ENCODE measurements at regions not wholly inside any gene's neighbourhood (a gene's known extent, or its start where the extent isn't known, plus 50 kb on each side); places are given as distances from the start of the nearest gene placed in this dataset.

DNA sequence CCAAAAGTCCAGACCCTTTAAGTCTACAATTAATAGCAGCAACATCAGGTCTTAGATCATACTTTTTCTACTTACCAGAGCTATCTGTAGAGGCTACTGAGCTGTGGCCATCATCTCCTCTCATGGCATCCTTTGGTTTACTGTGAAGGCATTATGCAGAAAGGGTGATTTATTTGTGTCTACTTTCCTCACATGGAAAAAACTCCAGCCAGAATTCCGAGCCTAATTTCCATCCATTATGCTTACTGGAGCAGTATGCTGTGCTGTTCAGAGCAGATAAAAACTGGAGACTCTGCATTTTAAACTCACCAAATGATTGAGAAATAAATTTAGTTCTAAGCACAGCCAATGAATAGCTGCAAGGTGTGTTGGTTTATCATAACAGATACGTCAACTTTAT lies 581.8 kb downstream of the ETS1 start:
- WGBS, 2 experiments (ENCODE audit: extremely low coverage in 2 of 2, insufficient read length in 1 of 2), result no CpG with 5 or more reads among the region's 2 CpGs
- BruUV-seq (replicated peaks), result no TSS peak

More for the DNA sequence above, 581.8 kb downstream of the ETS1 start:
- Histone ChIP-seq H2BK15ac (ENCODE audit: low read depth, low read length) (no peak overlapping the region), H4K8ac (ENCODE audit: low read depth in 2 of 2, low read length in 2 of 2) (no peak overlapping the region), H3K9ac (ENCODE audit: low read depth, low read length) (no peak overlapping the region), H3K4ac (ENCODE audit: low read depth, low read length) (no peak overlapping the region), H4K5ac (ENCODE audit: low read depth, low read length) (no peak overlapping the region), H3K4me2 (ENCODE audit: low read depth, low read length) (no peak overlapping the region), H2BK5ac (ENCODE audit: low read depth, low read length, poor library complexity, severe bottlenecking) (no peak overlapping the region), H3K56ac (ENCODE audit: extremely low read depth, insufficient read depth, low read length) (no peak overlapping the region), H3K79me1 (ENCODE audit: low read depth in 1 of 2, low read length in 2 of 2) (no peaks in the 10 kb centered on the region), H3K9me1 (ENCODE audit: insufficient read depth, low read length) (no peaks in the 10 kb centered on the region), H3K23ac (ENCODE audit: low read depth, low read length) (no peak overlapping the region), H3K4me3 (ENCODE audit: insufficient read depth, low read depth, low read length) (no peak overlapping the region), H2AFZ (replicated peaks; ENCODE audit: low read length, poor library complexity) (no peak overlapping the region), H4K91ac (ENCODE audit: insufficient read depth, low read depth, low read length) (no peak overlapping the region), H2BK20ac (ENCODE audit: low read depth, low read length) (no peak overlapping the region), H2AK9ac (replicated peaks; ENCODE audit: low read depth, low read length, poor library complexity) (no peak overlapping the region), H3K18ac (ENCODE audit: low read depth, low read length) (no peak overlapping the region), H4K20me1 (ENCODE audit: insufficient read depth, low read length) (no peaks in the 10 kb centered on the region), H3K4me1 (ENCODE audit: control insufficient read depth, insufficient read depth, low read length) (no peaks in the 10 kb centered on the region), H3K27me3 (ENCODE audit: control insufficient read depth, insufficient read depth, low read length) (peaks cover 3% of the 10 kb centered on the region; the same call in 1 of the 2 replicates), H3K36me3 (ENCODE audit: control insufficient read depth, insufficient read depth, low read length) (no peaks in the 10 kb centered on the region), H3K27ac (ENCODE audit: insufficient read depth, low read length) (no peak overlapping the region), H2AK5ac (ENCODE audit: low read depth, low read length) (no peak overlapping the region), H3K9me3 (ENCODE audit: control insufficient read depth, insufficient read depth, low read length) (no peaks in the 10 kb centered on the region; the same call in 1 of the 2 replicates), H3K14ac (replicated peaks; ENCODE audit: low read depth, low read length) (no peak overlapping the region), H2BK120ac (ENCODE audit: low read depth, low read length) (no peak overlapping the region)
- ATAC-seq (ENCODE audit: low read depth) (no peak), DNase-seq (no peak)
- dilution Hi-C loops (cut with HindIII; ENCODE audit: low sequenced_read_pairs, unreplicated experiment), result no loop called here
- ChIA-PET CTCF (interaction anchor here (1.1 to 1.3 kb wide), 2 partner anchors 12 to 14 kb away, joined by 3 read pairs; no protein-coding TSS in a partner anchor), POLR2A (ENCODE audit: unreplicated experiment) (no interaction called here)
- intact Hi-C loops (cut with micrococcal nuclease), result no loop called here
- TF ChIP-seq, protein P1, sequence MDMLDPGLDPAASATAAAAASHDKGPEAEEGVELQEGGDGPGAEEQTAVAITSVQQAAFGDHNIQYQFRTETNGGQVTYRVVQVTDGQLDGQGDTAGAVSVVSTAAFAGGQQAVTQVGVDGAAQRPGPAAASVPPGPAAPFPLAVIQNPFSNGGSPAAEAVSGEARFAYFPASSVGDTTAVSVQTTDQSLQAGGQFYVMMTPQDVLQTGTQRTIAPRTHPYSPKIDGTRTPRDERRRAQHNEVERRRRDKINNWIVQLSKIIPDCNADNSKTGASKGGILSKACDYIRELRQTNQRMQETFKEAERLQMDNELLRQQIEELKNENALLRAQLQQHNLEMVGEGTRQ (IDR thresholded peaks at IDR 0.05; ENCODE audit: low read depth, low read length), result no peak
- TF ChIP-seq POLR2A (IDR thresholded peaks at IDR 0.05; ENCODE audit: low read depth, low read length), result no peak
- TF ChIP-seq CEBPB (IDR thresholded peaks at IDR 0.05; ENCODE audit: low read depth, low read length), result no peak
- no peak for TF ChIP-seq NFE2L2 (IDR thresholded peaks at IDR 0.05; ENCODE audit: low read depth, low read length)
- no peak for TF ChIP-seq BHLHE40 (IDR thresholded peaks at IDR 0.05; ENCODE audit: low read depth, low read length)
- no peak for TF ChIP-seq FOS (IDR thresholded peaks at IDR 0.05; ENCODE audit: low read depth, low read length)
- TF ChIP-seq MAZ (IDR thresholded peaks at IDR 0.05; ENCODE audit: borderline replicate concordance, low read depth, low read length), result no peak
- no peak for TF ChIP-seq MAFK (IDR thresholded peaks at IDR 0.05; ENCODE audit: low read depth, low read length)
- no peak for TF ChIP-seq SMC3 (IDR thresholded peaks at IDR 0.05; ENCODE audit: low read depth, low read length)
- TF ChIP-seq RFX5 (IDR thresholded peaks at IDR 0.05; ENCODE audit: low read depth, low read length), result no peak
- TF ChIP-seq, protein P2, sequence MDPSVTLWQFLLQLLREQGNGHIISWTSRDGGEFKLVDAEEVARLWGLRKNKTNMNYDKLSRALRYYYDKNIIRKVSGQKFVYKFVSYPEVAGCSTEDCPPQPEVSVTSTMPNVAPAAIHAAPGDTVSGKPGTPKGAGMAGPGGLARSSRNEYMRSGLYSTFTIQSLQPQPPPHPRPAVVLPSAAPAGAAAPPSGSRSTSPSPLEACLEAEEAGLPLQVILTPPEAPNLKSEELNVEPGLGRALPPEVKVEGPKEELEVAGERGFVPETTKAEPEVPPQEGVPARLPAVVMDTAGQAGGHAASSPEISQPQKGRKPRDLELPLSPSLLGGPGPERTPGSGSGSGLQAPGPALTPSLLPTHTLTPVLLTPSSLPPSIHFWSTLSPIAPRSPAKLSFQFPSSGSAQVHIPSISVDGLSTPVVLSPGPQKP (IDR thresholded peaks at IDR 0.05; ENCODE audit: borderline replicate concordance, low read depth, low read length), result no peak
- no peak for TF ChIP-seq RAD21 (IDR thresholded peaks at IDR 0.05; ENCODE audit: low read length)
- no peak for TF ChIP-seq CHD1 (IDR thresholded peaks at IDR 0.05; ENCODE audit: low read depth, low read length)
- in situ Hi-C loops (cut with MboI; ENCODE audit: low sequenced_read_pairs), result no loop called here
